Stimulated activated naive B cell treated with anti-CD40 and anti-IgM and Interleukin-4, amounts not matched to agents 10 μg/mL and 1 μg/mL and 100 μg/mL, for 72 hours (primary cell): ENCODE measurements at regions not wholly inside any gene's neighbourhood (a gene's known extent, or its start where the extent isn't known, plus 50 kb on each side); places are given as distances from the start of the nearest gene placed in this dataset.
"Not testable (repeated sequence)": the region's sequence is repeated elsewhere in the genome, so short reads cannot be mapped to it uniquely, and the experiment has no call there.

Experiments
- ATAC-seq, 2 donors: fragments of 150-1000 bp; cut with Tn5 transposase; replicated peaks; 2 replicates each; pipeline ENCODE4 v1.10.0; 2021; ENCODE audit warnings: moderate library complexity in 1 of 2
- DNase-seq: peaks from one replicate; pipeline ENCODE4 v3.0.0; 2021
- H3K27ac Mint-ChIP-seq: one replicate; pipeline ENCODE4 v1.8.0; 2022; ENCODE audit warnings: mild to moderate bottlenecking, mixed read lengths
- H3K27me3 Mint-ChIP-seq, 2 donors: one replicate each; pipeline ENCODE4 v1.8.0; 2022; ENCODE audit warnings: mixed read lengths in 2 of 2
- H3K36me3 Mint-ChIP-seq, 2 donors: one replicate each; pipeline ENCODE4 v1.8.0; 2022; ENCODE audit warnings: mixed read lengths in 2 of 2, mild to moderate bottlenecking in 1 of 2
- H3K4me1 Mint-ChIP-seq, 2 donors: one replicate each; pipeline ENCODE4 v1.8.0; 2022; ENCODE audit warnings: mixed read lengths in 2 of 2, mild to moderate bottlenecking in 1 of 2
- H3K4me3 Mint-ChIP-seq, 2 donors: one replicate each; pipeline ENCODE4 v1.8.0; 2022; ENCODE audit warnings: mild to moderate bottlenecking in 2 of 2, mixed read lengths in 2 of 2, moderate library complexity in 1 of 2
- H3K9me3 Mint-ChIP-seq, 2 donors: one replicate each; pipeline ENCODE4 v1.8.0; 2022; ENCODE audit warnings: mixed read lengths in 2 of 2, mild to moderate bottlenecking in 1 of 2

DNA sequence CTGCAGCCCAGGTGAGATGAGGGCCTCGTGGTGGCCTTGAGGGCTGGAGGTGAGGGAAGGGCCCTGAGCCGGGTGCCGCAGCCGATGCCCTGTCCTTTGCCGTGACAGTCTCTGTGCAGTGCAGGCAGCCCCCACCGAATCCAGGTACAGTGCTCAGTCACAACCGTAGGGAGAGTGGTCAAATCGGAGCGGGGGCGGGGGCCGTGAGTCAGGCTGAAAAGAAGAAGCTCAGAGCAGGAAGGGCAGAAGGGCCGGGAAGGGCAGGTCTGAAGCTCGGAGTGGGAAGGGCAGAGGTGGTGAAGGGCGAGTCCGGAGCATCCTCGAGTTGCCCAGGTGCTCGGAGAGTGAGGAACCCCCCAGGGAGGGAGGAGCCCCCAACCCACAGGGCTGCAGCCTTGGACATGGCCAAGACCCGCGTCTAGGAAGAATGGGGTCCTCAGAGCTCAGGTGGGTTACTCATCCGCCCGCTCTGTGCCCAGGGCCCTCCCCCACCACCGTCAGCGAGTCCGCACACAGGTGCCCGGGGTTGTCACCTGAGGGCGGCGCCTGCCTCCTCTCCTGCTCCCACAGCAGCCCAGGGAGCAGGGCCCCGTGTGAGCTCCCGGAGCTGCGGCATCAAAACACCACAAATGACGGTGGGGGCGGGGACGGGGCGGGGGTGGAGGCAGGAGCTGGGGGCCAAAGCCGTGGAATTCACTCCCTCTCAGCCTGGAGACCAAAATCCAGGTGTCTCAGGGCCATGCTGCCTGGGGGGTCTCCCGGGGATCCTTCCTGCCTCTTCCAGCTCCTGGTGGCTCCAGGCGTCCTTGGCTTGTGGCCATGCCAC, 179.7 kb upstream of the ZNF469 start:
- not testable (repeated sequence) for H3K36me3 Mint-ChIP-seq, H3K9me3 Mint-ChIP-seq, H3K4me1 Mint-ChIP-seq, H3K27ac Mint-ChIP-seq, H3K4me3 Mint-ChIP-seq, DNase-seq, ATAC-seq
- peaks cover 11 to 12% of the 10 kb centered on the region in 2 donors for H3K27me3 Mint-ChIP-seq

DNA sequence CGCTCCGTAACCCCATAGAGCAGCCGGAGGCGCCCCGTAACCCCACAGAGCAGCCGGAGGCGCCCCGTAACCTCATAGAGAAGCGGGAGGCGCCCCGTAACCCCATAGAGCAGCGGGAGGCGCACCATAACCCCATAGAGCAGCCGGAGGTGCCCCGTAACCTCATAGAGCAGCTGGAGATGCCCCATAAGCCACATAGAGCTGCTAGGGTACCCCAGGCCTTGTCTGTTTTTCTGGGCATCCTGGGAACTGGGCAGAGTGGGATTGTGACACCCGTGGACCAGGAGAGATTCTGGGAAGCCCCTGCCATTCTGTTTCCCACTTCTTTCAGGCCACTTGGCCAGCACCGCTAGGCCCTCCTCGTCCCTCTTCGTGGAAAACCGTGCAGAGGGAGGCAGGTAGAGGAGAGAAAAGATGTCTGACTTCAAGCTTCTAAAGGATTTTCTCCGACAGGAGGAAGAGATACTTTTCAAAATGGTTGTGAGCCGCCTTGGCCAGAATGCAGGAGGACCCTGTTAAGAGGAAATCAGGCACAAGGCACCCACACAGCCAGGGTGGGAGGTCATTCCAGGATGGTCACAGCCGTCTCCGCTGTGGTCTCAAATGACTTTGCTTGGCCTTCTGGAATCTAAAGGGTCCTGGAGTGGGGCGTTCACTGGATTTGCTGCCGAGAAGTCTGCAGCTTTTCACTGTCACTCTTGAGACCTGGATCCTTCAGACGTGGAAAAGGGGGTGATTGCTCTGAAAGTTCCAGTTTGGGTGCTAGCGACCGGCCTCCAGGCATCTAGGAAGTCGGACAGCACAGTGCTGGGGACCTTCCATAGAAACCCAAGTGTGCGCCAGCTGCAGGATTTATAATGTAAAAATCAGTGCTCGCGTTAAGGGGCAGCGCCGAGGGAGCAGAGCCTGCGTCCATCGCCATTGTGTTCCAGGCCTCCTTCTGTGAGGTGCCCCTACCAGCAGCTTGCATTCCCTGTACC, 178.3 kb upstream of the ZNF469 start:
- not testable (repeated sequence) for H3K4me1 Mint-ChIP-seq, H3K9me3 Mint-ChIP-seq, H3K27ac Mint-ChIP-seq, ATAC-seq, DNase-seq, H3K36me3 Mint-ChIP-seq, H3K4me3 Mint-ChIP-seq
- peaks cover 12 to 13% of the 10 kb centered on the region in 2 donors for H3K27me3 Mint-ChIP-seq

DNA sequence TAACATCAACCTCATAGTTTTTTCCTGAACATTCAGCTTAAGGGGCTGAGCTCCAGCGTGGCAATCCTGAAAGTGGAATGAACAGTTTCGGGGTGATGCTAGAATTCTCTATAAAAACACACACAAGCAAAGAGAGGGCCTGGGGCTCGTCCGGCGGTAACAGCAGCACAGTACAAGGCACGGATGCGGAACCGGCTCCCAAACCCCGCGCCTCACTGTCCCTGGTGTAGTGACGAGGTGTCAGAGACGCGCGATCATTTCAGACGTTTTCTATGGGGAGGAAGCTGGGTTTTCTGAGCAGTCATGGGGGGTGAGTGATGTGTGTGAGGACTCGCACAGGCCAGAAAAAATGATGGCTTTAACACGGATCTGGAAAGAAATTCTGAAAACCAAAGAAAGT, 177.3 kb upstream of the ZNF469 start:
- not testable (repeated sequence) for H3K9me3 Mint-ChIP-seq, DNase-seq, H3K36me3 Mint-ChIP-seq, H3K4me1 Mint-ChIP-seq, H3K27ac Mint-ChIP-seq, H3K4me3 Mint-ChIP-seq, ATAC-seq
- H3K27me3 Mint-ChIP-seq: peaks cover 12 to 13% of the 10 kb centered on the region in 2 donors

DNA sequence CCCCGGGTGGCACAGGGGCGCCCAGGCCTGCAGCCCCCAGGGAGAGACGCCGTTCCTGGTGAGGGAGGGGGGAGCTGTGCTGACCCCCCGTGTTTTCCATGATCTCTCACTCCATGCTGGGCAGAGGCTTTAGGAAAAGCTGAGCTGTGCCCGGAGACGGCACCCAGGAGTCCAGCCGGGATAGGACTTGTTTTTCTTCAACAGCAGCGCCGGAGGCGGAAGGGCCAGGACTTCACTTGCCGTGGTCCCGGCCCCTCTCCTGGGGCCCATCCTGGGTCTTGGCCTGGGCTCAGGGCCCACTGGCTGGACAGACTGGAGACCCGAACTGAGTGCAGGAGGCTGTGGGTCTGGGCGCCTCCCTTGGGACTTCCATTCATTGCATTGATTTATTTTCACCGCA, 176.8 kb upstream of the ZNF469 start:
- H3K27me3 Mint-ChIP-seq: peaks cover 12 to 13% of the 10 kb centered on the region in 2 donors
- H3K4me1 Mint-ChIP-seq: not testable (repeated sequence)

DNA sequence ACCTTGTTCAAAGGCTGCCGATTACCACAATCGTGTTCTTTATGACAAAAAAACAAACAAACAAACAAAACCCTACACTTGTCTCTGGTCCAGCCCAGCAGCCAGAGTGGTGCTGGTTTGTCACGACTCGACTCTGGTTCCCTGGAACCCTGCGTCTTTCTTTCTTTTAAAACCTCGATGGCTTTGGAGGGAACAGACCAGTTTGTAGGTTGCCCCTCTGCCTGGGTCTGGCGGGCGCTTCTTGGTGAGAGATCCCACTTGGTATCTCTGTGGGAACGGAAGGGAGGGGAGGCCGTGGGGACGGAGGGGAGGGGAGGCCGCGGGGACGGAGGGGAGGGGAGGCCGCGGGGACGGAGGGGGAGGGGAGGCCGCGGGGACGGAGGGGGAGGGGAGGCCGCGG, 176.2 kb upstream of the ZNF469 start:
- DNase-seq, H3K36me3 Mint-ChIP-seq, ATAC-seq, H3K27ac Mint-ChIP-seq, H3K9me3 Mint-ChIP-seq, H3K4me1 Mint-ChIP-seq, H3K4me3 Mint-ChIP-seq: not testable (repeated sequence)
- H3K27me3 Mint-ChIP-seq: peaks cover 12 to 13% of the 10 kb centered on the region in 2 donors

More for the DNA sequence above, 176.8 kb upstream of the ZNF469 start:
- H3K36me3 Mint-ChIP-seq, H3K4me3 Mint-ChIP-seq, DNase-seq, ATAC-seq, H3K9me3 Mint-ChIP-seq, H3K27ac Mint-ChIP-seq: not testable (repeated sequence)

DNA sequence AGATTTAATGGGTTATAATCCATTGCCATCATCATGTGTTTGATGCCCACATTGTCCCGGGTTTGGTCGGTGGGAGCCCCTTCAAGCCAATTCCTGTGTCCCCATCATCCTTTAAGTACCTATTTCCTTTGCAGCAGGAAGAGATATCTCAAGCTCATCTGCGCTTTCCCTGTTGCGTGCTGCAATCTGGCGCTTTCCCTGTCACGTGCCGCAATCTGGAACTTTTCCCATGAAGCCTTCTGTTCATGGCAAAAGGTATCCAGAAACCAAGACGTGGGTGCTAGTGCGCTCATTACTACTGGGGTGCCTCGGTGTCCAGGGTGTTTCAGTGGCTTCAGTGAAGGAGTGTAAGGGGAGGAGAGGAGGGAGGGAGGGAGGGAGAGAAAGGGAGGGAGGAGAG, 174.6 kb upstream of the ZNF469 start:
- no peaks in the 10 kb centered on the region for H3K4me1 Mint-ChIP-seq
- ATAC-seq: no peak
- no peak overlapping the region for H3K27ac Mint-ChIP-seq
- H3K36me3 Mint-ChIP-seq: no peaks in the 10 kb centered on the region
- peaks cover 0 to 4% of the 10 kb centered on the region in 2 donors for H3K9me3 Mint-ChIP-seq
- no peak for DNase-seq
- H3K4me3 Mint-ChIP-seq: no peak overlapping the region
- H3K27me3 Mint-ChIP-seq: peaks cover 5 to 7% of the 10 kb centered on the region in 2 donors

DNA sequence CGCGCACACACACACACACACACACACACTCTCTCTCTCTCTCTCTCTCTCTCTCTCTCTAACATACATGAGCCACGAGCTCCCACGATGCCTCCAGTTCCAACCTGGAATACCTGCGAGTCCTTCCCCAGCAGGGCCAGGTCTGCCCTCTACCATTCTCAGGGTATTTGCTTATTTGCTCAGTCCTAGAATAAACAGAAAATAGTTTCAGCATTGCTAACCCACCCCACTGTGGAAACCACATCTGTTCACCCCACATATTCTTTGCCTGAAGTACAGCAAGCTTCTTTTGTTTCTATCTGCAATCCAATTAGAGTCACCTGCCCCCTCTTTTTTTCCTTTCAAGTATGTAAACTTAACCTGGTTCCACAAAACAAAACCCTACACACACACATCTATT, 174.0 kb upstream of the ZNF469 start:
- not testable (repeated sequence) for H3K36me3 Mint-ChIP-seq, H3K4me1 Mint-ChIP-seq, H3K4me3 Mint-ChIP-seq, ATAC-seq, H3K27ac Mint-ChIP-seq, H3K27me3 Mint-ChIP-seq, DNase-seq, H3K9me3 Mint-ChIP-seq

DNA sequence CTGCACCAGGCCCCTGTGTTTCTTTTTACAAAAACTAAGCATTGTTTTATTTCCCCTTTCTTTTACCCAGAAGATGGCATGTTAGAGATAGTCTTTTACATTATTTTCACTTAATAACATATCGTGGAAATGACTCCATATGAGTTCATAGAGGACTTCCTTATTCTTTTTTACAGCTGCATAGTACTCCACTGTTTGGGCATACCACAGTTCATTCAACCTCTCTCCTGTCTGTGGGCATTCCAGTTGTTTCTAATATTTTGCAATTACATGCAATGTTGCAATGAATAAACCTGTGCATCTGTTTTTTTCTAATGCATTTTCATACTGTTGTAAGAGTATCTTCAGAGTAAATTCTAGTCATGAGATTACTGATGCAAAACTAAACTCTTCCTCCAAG, 173.2 kb upstream of the ZNF469 start:
- not testable (repeated sequence) for H3K36me3 Mint-ChIP-seq, ATAC-seq, H3K9me3 Mint-ChIP-seq, DNase-seq, H3K4me3 Mint-ChIP-seq, H3K4me1 Mint-ChIP-seq, H3K27me3 Mint-ChIP-seq
- H3K27ac Mint-ChIP-seq: peak overlapping the region; percentile 9

DNA sequence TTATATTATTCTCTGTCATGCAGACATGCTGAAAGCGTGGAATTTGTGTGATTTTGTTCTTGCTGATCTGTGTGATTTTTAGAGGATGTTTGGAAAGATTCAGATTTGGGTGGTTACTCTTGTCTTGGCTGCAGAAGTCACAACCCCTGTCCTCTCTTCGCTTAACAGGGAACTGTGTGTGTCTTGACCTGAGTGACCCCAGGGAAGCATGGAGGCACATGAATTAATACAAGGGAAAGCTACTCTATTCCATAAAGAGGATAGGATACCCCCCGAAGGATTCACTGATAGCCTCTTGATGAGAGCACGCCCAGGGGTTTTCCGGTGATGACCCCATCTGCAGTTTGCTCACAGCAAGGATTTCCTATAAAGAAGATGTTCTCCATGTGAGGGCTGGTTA, 168.8 kb upstream of the ZNF469 start:
- not testable (repeated sequence) for H3K4me3 Mint-ChIP-seq, H3K9me3 Mint-ChIP-seq, H3K27ac Mint-ChIP-seq, H3K4me1 Mint-ChIP-seq, ATAC-seq, H3K36me3 Mint-ChIP-seq, H3K27me3 Mint-ChIP-seq, DNase-seq

DNA sequence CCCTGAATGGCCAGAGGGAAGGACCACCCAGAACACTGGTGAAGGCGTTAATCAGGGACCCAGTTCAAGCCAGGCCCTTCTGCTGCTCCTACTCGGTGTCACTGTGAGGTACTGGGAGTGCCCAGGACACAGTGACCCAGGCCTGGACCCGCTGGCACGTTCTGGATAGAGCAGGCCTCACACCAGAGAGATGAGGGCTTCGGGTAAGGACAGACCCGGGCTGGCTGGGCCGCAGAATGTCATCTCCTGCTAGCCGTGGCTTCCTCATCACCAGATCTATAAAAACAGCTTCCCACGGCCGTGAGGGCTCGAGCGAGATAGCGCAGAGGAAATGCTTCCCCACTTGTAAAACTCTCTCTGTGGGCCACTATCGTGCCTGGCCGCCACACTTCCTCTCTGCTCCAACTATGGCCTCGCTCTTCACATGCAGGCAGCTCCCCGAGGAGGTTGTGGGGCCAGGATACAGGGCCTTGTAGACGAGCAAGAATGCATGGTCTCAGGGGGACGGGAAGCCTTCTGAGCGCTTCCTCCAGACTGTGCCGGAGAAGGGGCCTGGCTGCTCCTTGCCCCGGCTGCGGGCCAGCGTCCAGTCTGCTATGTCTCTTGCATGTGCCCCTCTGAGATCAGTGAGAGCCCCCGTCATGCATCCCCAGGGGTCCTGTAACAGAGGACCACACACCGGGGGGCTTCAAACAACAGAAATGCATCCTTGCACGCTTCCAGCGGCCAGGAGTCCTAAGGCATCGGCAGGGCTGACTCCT, 161.6 kb upstream of the ZNF469 start:
- not testable (repeated sequence) for H3K4me3 Mint-ChIP-seq, H3K4me1 Mint-ChIP-seq, H3K36me3 Mint-ChIP-seq, DNase-seq, ATAC-seq, H3K27ac Mint-ChIP-seq
- Mint-ChIP-seq H3K9me3 (peaks cover 8 to 15% of the 10 kb centered on the region in 2 donors), H3K27me3 (peaks cover 32 to 36% of the 10 kb centered on the region in 2 donors)

DNA sequence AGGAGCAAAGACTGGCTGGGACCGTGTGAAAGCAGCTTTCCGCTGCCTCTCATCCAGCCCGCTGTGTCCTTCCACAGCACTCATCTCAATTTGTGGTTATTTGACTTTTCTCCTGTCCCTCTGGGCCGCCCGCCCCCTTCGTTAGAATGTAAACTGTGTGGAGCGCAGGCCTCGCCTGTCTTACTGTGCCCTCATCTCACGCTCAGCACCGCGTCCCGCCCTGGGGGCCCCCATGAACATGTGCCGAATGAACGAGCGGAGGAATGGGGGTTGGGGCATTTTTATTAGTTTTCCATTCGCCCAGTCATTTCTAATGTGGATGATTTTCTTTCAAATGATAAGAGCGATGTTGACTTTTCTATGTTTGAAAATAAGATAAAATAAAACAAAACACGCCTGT, 159.1 kb upstream of the ZNF469 start:
- not testable (repeated sequence) for ATAC-seq, H3K27ac Mint-ChIP-seq, H3K4me3 Mint-ChIP-seq, H3K36me3 Mint-ChIP-seq, DNase-seq, H3K4me1 Mint-ChIP-seq
- H3K9me3 Mint-ChIP-seq: peaks cover 3 to 11% of the 10 kb centered on the region in 2 donors
- H3K27me3 Mint-ChIP-seq: peaks cover 33 to 50% of the 10 kb centered on the region in 2 donors

DNA sequence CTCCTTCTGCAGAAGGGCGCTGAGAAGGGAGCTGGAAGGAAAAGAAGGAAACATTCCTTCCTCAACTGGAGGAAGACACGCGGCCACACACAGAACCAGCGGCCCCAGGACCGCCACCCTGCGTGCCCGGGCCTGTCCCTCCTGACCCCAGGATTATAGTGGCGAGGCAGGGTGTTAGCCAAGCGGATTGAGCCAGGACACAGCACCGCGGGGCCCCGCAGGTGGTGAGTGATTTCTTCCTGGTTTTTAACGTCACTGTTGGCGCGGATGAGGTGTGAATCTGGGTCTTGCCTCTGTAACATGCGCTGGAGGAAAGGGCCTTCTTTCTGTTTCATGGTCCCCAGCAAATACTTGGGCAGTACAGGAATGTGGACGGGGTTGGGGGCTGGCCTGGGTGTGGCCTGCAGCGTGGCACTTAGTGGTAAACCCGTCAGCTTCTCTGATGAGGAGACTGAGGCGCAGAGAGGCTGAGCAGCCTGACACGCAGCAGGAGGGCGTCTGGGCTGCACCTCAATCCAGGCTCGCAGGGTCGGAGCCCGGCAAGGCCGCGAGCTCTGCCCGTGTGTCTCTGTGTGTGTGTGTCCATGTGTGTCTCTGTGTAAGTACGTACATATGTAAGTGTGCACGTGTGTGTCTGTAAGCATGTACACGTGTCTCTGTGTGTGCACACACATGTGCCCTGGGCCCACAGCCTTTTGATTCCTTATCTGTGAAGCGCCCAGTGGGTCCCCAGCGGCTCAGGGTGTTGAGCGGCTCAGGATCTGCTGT, 158.4 kb upstream of the ZNF469 start:
- Mint-ChIP-seq H3K27me3 (peaks cover 33 to 50% of the 10 kb centered on the region in 2 donors), H3K9me3 (peaks cover 3 to 11% of the 10 kb centered on the region in 2 donors)
- not testable (repeated sequence) for H3K27ac Mint-ChIP-seq, ATAC-seq, H3K4me3 Mint-ChIP-seq, DNase-seq, H3K4me1 Mint-ChIP-seq, H3K36me3 Mint-ChIP-seq

DNA sequence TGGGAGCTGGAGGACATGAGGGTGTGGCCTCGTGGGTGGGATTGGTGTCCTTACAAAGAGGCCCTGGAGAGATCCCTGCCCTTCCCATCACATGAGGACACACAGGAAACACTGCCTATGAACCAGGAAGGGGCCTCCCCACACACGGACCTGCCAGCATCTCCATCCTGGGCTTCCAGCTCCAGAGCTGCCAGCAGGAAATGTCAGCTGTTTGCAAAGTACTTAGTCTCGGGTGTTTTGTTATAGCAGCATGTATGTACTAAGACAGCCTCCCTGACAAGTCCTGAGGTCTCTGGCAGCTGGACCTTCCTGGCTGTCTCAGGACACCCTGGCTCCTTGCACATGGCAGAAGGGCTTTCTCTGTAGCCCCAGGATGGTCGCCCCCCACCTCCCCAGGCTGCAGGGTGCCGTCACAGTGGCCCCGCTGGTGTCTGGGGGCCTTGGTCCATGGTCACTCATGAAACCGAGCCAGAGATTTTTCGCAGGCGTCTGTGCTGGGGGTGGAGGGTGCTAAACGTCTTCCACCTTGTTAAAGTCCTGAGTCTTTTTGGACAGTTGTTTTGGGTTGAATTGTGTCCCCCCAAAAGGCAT, 157.0 kb upstream of the ZNF469 start:
- ATAC-seq, H3K4me1 Mint-ChIP-seq, DNase-seq, H3K27ac Mint-ChIP-seq, H3K4me3 Mint-ChIP-seq, H3K9me3 Mint-ChIP-seq, H3K36me3 Mint-ChIP-seq: not testable (repeated sequence)
- H3K27me3 Mint-ChIP-seq: peaks cover 24 to 44% of the 10 kb centered on the region in 2 donors
